Breast epithelium (tissue), 4 donors: ENCODE measurements at regions not wholly inside any gene's neighbourhood (a gene's known extent, or its start where the extent isn't known, plus 50 kb on each side); places are given as distances from the start of the nearest gene placed in this dataset.

ENCODE experiments used
- DNase-seq, 2 donors: peaks; one replicate each; pipeline ENCODE4 v3.0.0-alpha.2; 2019; ENCODE audit warnings: low spot score in 2 of 2
- H3K27ac ChIP-seq, 2 donors: fragments of 200-600 bp; sonication (generic) in 1 of 2; one replicate each; pipeline ENCODE4 v1.5.1; 2016 to 2019; ENCODE audit warnings: mild to moderate bottlenecking in 1 of 2
- H3K27me3 ChIP-seq, 2 donors: fragments of 200-600 bp; sonication (generic) in 1 of 2; one replicate each; pipeline versions ENCODE4 v1.5.1 to v1.6.0; 2017 to 2019; ENCODE audit warnings: control low read depth in 1 of 2, mild to moderate bottlenecking in 1 of 2
- H3K36me3 ChIP-seq: fragments of 200-600 bp; one replicate; pipeline ENCODE4 v1.5.1; 2019
- H3K4me1 ChIP-seq, 2 donors: fragments of 200-600 bp; sonication (generic); one replicate each; pipeline ENCODE4 v1.5.1; 2016 to 2019; ENCODE audit warnings: control low read depth in 1 of 2
- H3K4me3 ChIP-seq, 3 donors: fragments of 200-600 bp; sonication (generic); 1 replicate in 2 of 3; 2 replicates in 1 of 3; pipeline ENCODE4 v1.5.1; 2016 to 2019; ENCODE audit warnings: mild to moderate bottlenecking in 3 of 3, moderate library complexity in 2 of 3
- H3K9me3 ChIP-seq, 2 donors: fragments of 200-600 bp; sonication (generic) in 1 of 2; one replicate each; pipeline ENCODE4 v1.5.1; 2016 to 2019; ENCODE audit warnings: control low read depth in 1 of 2
- CTCF ChIP-seq, 3 donors: fragments of 450-650 bp; IDR thresholded peaks; one replicate each; pipeline ENCODE4 v1.5.1; 2016 to 2017; ENCODE audit warnings: antibody characterized with exemption in 3 of 3, mild to moderate bottlenecking in 3 of 3, moderate library complexity in 3 of 3
- POLR2A ChIP-seq: fragments of 450-650 bp; IDR thresholded peaks from one replicate; pipeline ENCODE4 v1.6.1; 2016; ENCODE audit warnings: antibody characterized with exemption, mild to moderate bottlenecking, moderate library complexity
- POLR2AphosphoS5 ChIP-seq, 3 donors: sonication (generic); formaldehyde crosslinking; IDR thresholded peaks; one replicate each; pipeline ENCODE4 v1.6.1; 2017; ENCODE audit warnings: antibody characterized with exemption in 3 of 3
- intact Hi-C: fragments of 100-400 bp; cut with DNase I; formaldehyde crosslinking; loops from one replicate; pipeline ENCODE4 v1.15.1; 2023; ENCODE audit warnings: low total_unique reads

- DNase-seq, result no peak
- intact Hi-C loops, result no loop called here
- Histone ChIP-seq H3K4me1 (no peaks in the 10 kb centered on the region), H3K27me3 (no peaks in the 10 kb centered on the region), H3K4me3 (no peak overlapping the region), H3K27ac (no peak overlapping the region), H3K36me3 (no peaks in the 10 kb centered on the region), H3K9me3 (no peaks in the 10 kb centered on the region)
- TF ChIP-seq POLR2AphosphoS5 (IDR thresholded peaks at IDR 0.05) (no peak), POLR2A (no peak), CTCF (IDR thresholded peaks at IDR 0.05) (no peak)
Measured at GRCh38 chr3:115217292-115217677, 70.2 kb upstream of the ZBTB20 start.

GRCh38 chr3:115217678-115218451 is 70.8 kb upstream of the ZBTB20 start:
- Histone ChIP-seq H3K27ac (no peak overlapping the region), H3K9me3 (no peaks in the 10 kb centered on the region), H3K4me3 (no peak overlapping the region), H3K36me3 (no peaks in the 10 kb centered on the region), H3K4me1 (no peaks in the 10 kb centered on the region), H3K27me3 (no peaks in the 10 kb centered on the region)
- intact Hi-C loops, result no loop called here
- TF ChIP-seq POLR2A (no peak), CTCF (IDR thresholded peaks at IDR 0.05) (peak in 2 of 3 donors; percentile 24 to 55), POLR2AphosphoS5 (IDR thresholded peaks at IDR 0.05) (no peak)
- DNase-seq, result no peak

DNA sequence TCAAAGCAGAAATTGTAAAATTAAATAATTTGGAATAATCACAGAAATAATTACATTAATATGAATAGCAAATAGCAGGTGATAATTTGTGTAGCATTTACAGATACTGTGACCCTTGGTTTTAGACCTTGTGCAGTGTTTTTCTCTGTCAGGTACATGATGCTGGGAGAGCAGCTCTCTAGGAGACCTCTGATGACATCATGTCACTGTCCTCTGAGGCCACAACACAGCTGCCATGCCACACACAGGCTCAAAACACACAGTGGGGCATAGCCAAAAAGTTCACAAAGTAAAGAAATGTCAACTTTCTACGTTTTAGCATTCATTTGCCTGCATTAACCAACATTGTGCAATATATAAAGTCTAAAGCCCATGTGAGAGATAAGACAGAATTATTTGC is 71.8 kb upstream of the ZBTB20 start:
- no peaks in the 10 kb centered on the region for H3K9me3 ChIP-seq
- no peak for TF ChIP-seq POLR2AphosphoS5 (IDR thresholded peaks at IDR 0.05)
- H3K4me3 ChIP-seq, result no peak overlapping the region
- no peaks in the 10 kb centered on the region for H3K4me1 ChIP-seq
- intact Hi-C loops, result no loop called here
- H3K27ac ChIP-seq, result no peak overlapping the region
- no peak for DNase-seq
- H3K36me3 ChIP-seq, result no peaks in the 10 kb centered on the region
- no peaks in the 10 kb centered on the region for H3K27me3 ChIP-seq

- no peak for DNase-seq
- no peak overlapping the region for H3K27ac ChIP-seq
- no peaks in the 10 kb centered on the region for H3K9me3 ChIP-seq
- H3K36me3 ChIP-seq, result no peaks in the 10 kb centered on the region
- no peaks in the 10 kb centered on the region for H3K27me3 ChIP-seq
- intact Hi-C loops, result no loop called here
- no peak for TF ChIP-seq CTCF (IDR thresholded peaks at IDR 0.05)
- TF ChIP-seq POLR2AphosphoS5 (IDR thresholded peaks at IDR 0.05), result no peak
- no peak for TF ChIP-seq POLR2A
- H3K4me3 ChIP-seq, result no peak overlapping the region
- H3K4me1 ChIP-seq, result no peaks in the 10 kb centered on the region
Measured at GRCh38 chr3:115224687-115225086, 77.6 kb upstream of the ZBTB20 start.

- no peaks in the 10 kb centered on the region for H3K9me3 ChIP-seq
- H3K36me3 ChIP-seq, result no peaks in the 10 kb centered on the region
- no peak overlapping the region for H3K4me3 ChIP-seq
- no peak for DNase-seq
- H3K4me1 ChIP-seq, result no peaks in the 10 kb centered on the region
- H3K27me3 ChIP-seq, result no peaks in the 10 kb centered on the region
- no peak overlapping the region for H3K27ac ChIP-seq
- intact Hi-C loops, result no loop called here
- TF ChIP-seq POLR2AphosphoS5 (IDR thresholded peaks at IDR 0.05), result no peak
- no peak for TF ChIP-seq CTCF (IDR thresholded peaks at IDR 0.05)
- TF ChIP-seq POLR2A, result no peak
Measured at GRCh38 chr3:115226844-115227445, 79.9 kb upstream of the ZBTB20 start.
